ENCODE measurements at regions not wholly inside any gene's neighbourhood (a gene's known extent, or its start where the extent isn't known, plus 50 kb on each side); places are given as distances from the start of the nearest gene placed in this dataset.

- no peaks in the 10 kb centered on the region for H3K36me3 ChIP-seq (replicated peaks; ENCODE audit: insufficient read depth, low read depth)
- peaks cover 3% of the 10 kb centered on the region for H3K4me1 ChIP-seq (ENCODE audit: insufficient read depth)
- no peaks in the 10 kb centered on the region for H3K9me3 ChIP-seq (ENCODE audit: low read depth)
- no peak for DNase-seq (ENCODE audit: low spot score)
- H3K79me2 ChIP-seq, result no peaks in the 10 kb centered on the region
- 77% methylated on average over 2 of the region's 2 CpGs for WGBS (ENCODE audit: low lambda C conversion rate, missing lambda C conversion rate)
- H4K20me1 ChIP-seq (ENCODE audit: insufficient read depth, poor library complexity, severe bottlenecking), result no peaks in the 10 kb centered on the region
- no peak overlapping the region for H2AFZ ChIP-seq
- H3K4me3 ChIP-seq, result no peak overlapping the region
- H3K27me3 ChIP-seq, result no peaks in the 10 kb centered on the region
- H3K27ac ChIP-seq, result no peak overlapping the region
- H3K9me2 ChIP-seq (replicated peaks; ENCODE audit: insufficient read depth), result no peaks in the 10 kb centered on the region
- TF ChIP-seq, protein P1, sequence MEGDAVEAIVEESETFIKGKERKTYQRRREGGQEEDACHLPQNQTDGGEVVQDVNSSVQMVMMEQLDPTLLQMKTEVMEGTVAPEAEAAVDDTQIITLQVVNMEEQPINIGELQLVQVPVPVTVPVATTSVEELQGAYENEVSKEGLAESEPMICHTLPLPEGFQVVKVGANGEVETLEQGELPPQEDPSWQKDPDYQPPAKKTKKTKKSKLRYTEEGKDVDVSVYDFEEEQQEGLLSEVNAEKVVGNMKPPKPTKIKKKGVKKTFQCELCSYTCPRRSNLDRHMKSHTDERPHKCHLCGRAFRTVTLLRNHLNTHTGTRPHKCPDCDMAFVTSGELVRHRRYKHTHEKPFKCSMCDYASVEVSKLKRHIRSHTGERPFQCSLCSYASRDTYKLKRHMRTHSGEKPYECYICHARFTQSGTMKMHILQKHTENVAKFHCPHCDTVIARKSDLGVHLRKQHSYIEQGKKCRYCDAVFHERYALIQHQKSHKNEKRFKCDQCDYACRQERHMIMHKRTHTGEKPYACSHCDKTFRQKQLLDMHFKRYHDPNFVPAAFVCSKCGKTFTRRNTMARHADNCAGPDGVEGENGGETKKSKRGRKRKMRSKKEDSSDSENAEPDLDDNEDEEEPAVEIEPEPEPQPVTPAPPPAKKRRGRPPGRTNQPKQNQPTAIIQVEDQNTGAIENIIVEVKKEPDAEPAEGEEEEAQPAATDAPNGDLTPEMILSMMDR (IDR thresholded peaks at IDR 0.05; ENCODE audit: poor library complexity), result no peak
- TF ChIP-seq EZH2 (IDR thresholded peaks at IDR 0.05; ENCODE audit: borderline replicate concordance) (no peak), EZH2phosphoT487 (IDR thresholded peaks at IDR 0.05; ENCODE audit: low read depth, severe bottlenecking, unreplicated experiment) (no peak)
- H3K4me2 ChIP-seq, result no peak overlapping the region
These were observed 376.5 kb downstream of the KLF12 start for GRCh38 chr13:73757481-73758233.

DNA sequence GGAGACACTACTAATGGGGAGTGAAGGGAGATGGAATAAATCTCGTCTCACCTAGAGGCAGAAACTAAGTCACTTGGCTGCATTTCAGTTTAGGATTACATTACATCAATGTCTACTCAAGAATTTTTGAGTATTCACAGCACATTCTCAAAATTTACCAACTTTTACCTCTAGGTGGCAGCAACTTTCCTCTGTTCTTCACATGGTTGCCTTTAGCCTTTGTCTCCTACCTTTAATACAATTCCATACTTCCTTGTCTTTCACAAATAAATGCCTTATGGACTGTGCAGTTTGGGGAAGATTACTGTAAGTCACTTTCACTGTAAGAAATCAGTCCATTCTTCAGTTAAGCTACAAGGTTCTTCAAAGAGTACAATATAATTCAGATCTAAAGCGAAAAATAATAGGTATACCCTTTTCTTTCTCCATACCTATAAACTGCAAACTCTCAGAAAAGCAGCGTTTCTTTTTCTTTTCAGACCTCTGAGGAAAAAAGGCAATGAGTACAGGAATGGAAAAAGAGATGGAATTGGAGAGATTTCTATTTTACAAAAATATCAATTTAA, 379.4 kb downstream of the KLF12 start:
- TF ChIP-seq, protein P1 (IDR thresholded peaks at IDR 0.05; ENCODE audit: poor library complexity), result peak; percentile 70
- TF ChIP-seq EZH2phosphoT487 (IDR thresholded peaks at IDR 0.05; ENCODE audit: low read depth, severe bottlenecking, unreplicated experiment), result no peak
- Histone ChIP-seq H3K4me1 (ENCODE audit: insufficient read depth) (peaks cover 3% of the 10 kb centered on the region), H2AFZ (no peak overlapping the region), H3K27me3 (no peaks in the 10 kb centered on the region), H3K36me3 (replicated peaks; ENCODE audit: insufficient read depth, low read depth) (no peaks in the 10 kb centered on the region), H3K9me3 (ENCODE audit: low read depth) (no peaks in the 10 kb centered on the region), H3K27ac (no peak overlapping the region), H3K4me2 (no peak overlapping the region), H3K9me2 (replicated peaks; ENCODE audit: insufficient read depth) (no peaks in the 10 kb centered on the region), H4K20me1 (ENCODE audit: insufficient read depth, poor library complexity, severe bottlenecking) (no peaks in the 10 kb centered on the region), H3K4me3 (no peak overlapping the region), H3K79me2 (no peaks in the 10 kb centered on the region)
- DNase-seq (ENCODE audit: low spot score), result peak; percentile 81
- 58% methylated on average over 3 of the region's 3 CpGs for WGBS (ENCODE audit: low lambda C conversion rate, missing lambda C conversion rate)

- Histone ChIP-seq H3K79me2 (no peaks in the 10 kb centered on the region), H3K4me1 (ENCODE audit: insufficient read depth) (peaks cover 3% of the 10 kb centered on the region), H3K9me3 (ENCODE audit: low read depth) (no peaks in the 10 kb centered on the region), H2AFZ (no peak overlapping the region), H3K4me3 (no peak overlapping the region), H3K27ac (no peak overlapping the region), H3K36me3 (replicated peaks; ENCODE audit: insufficient read depth, low read depth) (no peaks in the 10 kb centered on the region), H4K20me1 (ENCODE audit: insufficient read depth, poor library complexity, severe bottlenecking) (no peaks in the 10 kb centered on the region), H3K9me2 (replicated peaks; ENCODE audit: insufficient read depth) (no peaks in the 10 kb centered on the region), H3K27me3 (no peaks in the 10 kb centered on the region), H3K4me2 (no peak overlapping the region)
- 53% methylated on average over 4 of the region's 4 CpGs for WGBS (ENCODE audit: low lambda C conversion rate, missing lambda C conversion rate)
- TF ChIP-seq, protein P1 (IDR thresholded peaks at IDR 0.05; ENCODE audit: poor library complexity), result no peak
- no peak for TF ChIP-seq EZH2 (IDR thresholded peaks at IDR 0.05; ENCODE audit: borderline replicate concordance)
- no peak for TF ChIP-seq EZH2phosphoT487 (IDR thresholded peaks at IDR 0.05; ENCODE audit: low read depth, severe bottlenecking, unreplicated experiment)
- DNase-seq (ENCODE audit: low spot score), result no peak
These were observed 380.0 kb downstream of the KLF12 start for GRCh38 chr13:73754241-73754640.

Data from hepatocyte (in vitro differentiated cells).